ENCODE measurements at regions not wholly inside any gene's neighbourhood (a gene's known extent, or its start where the extent isn't known, plus 50 kb on each side); places are given as distances from the start of the nearest gene placed in this dataset.
"Not testable (repeated sequence)": the region's sequence is repeated elsewhere in the genome, so short reads cannot be mapped to it uniquely, and the experiment has no call there.

- in situ Hi-C loops (cut with HindIII; ENCODE audit: low pct_unique_long_range_greater_than_20kb, low sequenced_read_pairs) = no loop called here
- peak; percentile 18 to 75 for DNase-seq (ENCODE audit: low read depth in 1 of 2, low spot score in 1 of 2)
- TF ChIP-seq JUND (IDR thresholded peaks at IDR 0.05; ENCODE audit: low read depth) = no peak
Observed at GRCh38 chr12:60494244-60494643, 898.4 kb downstream of the SLC16A7 start.

DNA sequence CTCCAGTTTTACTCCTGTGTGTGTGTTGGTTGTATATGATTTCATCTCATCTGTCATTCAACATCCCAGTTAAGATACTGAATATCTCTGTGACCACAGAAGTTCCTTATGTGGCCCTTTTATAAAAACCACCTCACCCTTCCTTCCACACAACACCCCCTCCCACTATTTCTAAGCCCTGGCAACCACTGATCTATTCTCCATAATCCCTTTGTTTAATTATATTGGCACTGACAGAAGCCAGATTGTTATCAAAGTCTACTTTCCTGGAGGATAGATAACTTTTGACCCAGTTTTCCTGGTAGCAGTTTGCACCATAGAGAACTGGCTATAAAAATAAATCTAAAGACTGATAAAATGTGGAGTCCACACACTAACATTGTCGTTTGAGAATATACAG is 902.8 kb downstream of the SLC16A7 start:
- in situ Hi-C loops (cut with HindIII; ENCODE audit: low pct_unique_long_range_greater_than_20kb, low sequenced_read_pairs) = no loop called here
- TF ChIP-seq JUND (IDR thresholded peaks at IDR 0.05; ENCODE audit: low read depth) = no peak
- no peak for DNase-seq (ENCODE audit: low read depth in 1 of 2, low spot score in 1 of 2)

- DNase-seq (ENCODE audit: low read depth in 1 of 2, low spot score in 1 of 2) = peak in 1 of 2 experiments; percentile 12
- in situ Hi-C loops (cut with HindIII; ENCODE audit: low pct_unique_long_range_greater_than_20kb, low sequenced_read_pairs) = no loop called here
- no peak for TF ChIP-seq JUND (IDR thresholded peaks at IDR 0.05; ENCODE audit: low read depth)
Observed at GRCh38 chr12:60501124-60501729, 905.4 kb downstream of the SLC16A7 start.

DNA sequence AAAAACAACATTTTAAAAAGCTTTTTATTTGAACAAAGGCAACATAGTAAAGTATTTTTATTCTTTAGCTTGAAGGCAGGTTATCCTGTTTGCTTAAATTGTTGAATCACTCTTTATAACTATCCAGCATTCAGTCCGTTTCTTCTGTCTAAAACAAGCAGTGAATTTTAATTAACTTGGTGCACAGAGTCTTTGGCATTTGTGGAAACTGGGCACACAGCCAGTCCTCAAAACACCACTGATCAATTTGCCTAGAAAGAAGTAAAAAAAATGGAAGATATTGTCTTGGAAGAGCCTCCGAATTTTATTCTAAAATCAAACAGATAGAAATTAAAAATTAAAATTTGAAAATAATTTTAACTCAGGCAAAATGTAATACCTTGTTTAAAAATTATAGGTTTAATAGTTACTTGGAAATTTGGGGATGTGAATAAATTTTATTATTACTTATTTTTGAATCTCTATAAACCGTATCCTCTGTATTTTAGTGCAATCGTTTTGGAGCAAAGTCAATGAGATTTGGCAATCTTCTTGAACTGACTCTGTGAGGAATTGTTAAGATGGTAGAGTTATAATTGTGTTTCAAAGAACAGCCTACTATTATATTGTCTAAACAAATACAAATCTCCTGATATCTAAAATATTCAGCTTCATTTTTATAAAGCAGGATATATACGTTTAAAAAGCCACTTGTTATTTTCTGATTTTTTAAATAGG is 927.0 kb downstream of the SLC16A7 start:
- TF ChIP-seq JUND (IDR thresholded peaks at IDR 0.05; ENCODE audit: low read depth) = no peak
- no peak for DNase-seq (ENCODE audit: low read depth in 1 of 2, low spot score in 1 of 2)
- in situ Hi-C loops (cut with HindIII; ENCODE audit: low pct_unique_long_range_greater_than_20kb, low sequenced_read_pairs) = no loop called here

- in situ Hi-C loops (cut with HindIII; ENCODE audit: low pct_unique_long_range_greater_than_20kb, low sequenced_read_pairs) = no loop called here
- no peak for DNase-seq (ENCODE audit: low read depth in 1 of 2, low spot score in 1 of 2)
- no peak for TF ChIP-seq JUND (IDR thresholded peaks at IDR 0.05; ENCODE audit: low read depth)
Observed at GRCh38 chr12:60529261-60529660, 933.4 kb downstream of the SLC16A7 start.

GRCh38 chr12:60529723-60530122 is 933.9 kb downstream of the SLC16A7 start:
- in situ Hi-C loops (cut with HindIII; ENCODE audit: low pct_unique_long_range_greater_than_20kb, low sequenced_read_pairs) = no loop called here
- TF ChIP-seq JUND (IDR thresholded peaks at IDR 0.05; ENCODE audit: low read depth) = no peak
- DNase-seq (ENCODE audit: low read depth in 1 of 2, low spot score in 1 of 2) = no peak

DNA sequence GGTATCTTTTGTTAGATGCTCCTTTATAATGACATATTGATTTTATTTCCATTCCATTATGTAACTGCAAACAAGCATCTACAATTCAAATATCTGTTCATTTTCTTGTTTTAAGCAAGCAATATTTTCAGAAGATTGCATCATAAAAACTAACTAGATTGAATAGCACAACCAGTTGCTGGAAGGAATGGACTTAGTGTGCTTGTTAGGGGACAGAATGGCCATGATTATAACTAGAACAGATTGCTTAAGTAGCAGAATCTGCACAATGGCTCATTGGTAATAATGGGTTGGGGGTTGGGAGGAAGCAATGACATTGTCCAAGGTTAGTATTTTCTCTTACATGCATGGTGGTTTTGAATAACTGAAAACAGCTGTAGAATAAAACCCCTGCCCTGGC is 939.5 kb downstream of the SLC16A7 start:
- no peak for TF ChIP-seq JUND (IDR thresholded peaks at IDR 0.05; ENCODE audit: low read depth)
- in situ Hi-C loops (cut with HindIII; ENCODE audit: low pct_unique_long_range_greater_than_20kb, low sequenced_read_pairs) = no loop called here
- DNase-seq (ENCODE audit: low read depth in 1 of 2, low spot score in 1 of 2) = peak in 1 of 2 experiments; percentile 13

DNA sequence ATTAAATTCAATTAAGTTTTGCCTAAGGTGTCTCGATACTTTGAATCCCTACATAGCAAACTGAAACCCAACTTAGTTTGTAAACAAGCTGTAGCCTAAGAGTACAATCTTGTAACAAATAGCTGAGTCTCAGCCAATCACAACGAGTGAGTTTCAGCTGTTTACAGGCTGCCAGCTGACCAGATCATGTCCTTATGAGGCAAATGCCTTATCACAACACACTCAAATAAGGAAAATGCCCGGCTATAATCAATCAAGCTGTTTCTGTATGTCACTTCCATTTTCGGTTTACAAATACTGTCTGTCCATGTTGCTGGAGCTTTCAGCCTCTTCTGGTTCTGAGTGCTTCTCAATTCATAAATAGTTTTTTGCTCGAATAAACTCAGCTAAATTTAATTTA is 943.8 kb downstream of the SLC16A7 start:
- in situ Hi-C loops (cut with HindIII; ENCODE audit: low pct_unique_long_range_greater_than_20kb, low sequenced_read_pairs) = no loop called here
- no peak for TF ChIP-seq JUND (IDR thresholded peaks at IDR 0.05; ENCODE audit: low read depth)
- DNase-seq (ENCODE audit: low read depth in 1 of 2, low spot score in 1 of 2) = no peak

GRCh38 chr12:60568914-60569313 is 973.1 kb downstream of the SLC16A7 start:
- in situ Hi-C loops (cut with HindIII; ENCODE audit: low pct_unique_long_range_greater_than_20kb, low sequenced_read_pairs) = no loop called here
- no peak for DNase-seq (ENCODE audit: low read depth in 1 of 2, low spot score in 1 of 2)
- TF ChIP-seq JUND (IDR thresholded peaks at IDR 0.05; ENCODE audit: low read depth) = no peak

- TF ChIP-seq JUND (IDR thresholded peaks at IDR 0.05; ENCODE audit: low read depth) = no peak
- in situ Hi-C loops (cut with HindIII; ENCODE audit: low pct_unique_long_range_greater_than_20kb, low sequenced_read_pairs) = no loop called here
- no peak for DNase-seq (ENCODE audit: low read depth in 1 of 2, low spot score in 1 of 2)
Observed at GRCh38 chr12:60577607-60578006, 981.8 kb downstream of the SLC16A7 start.

DNA sequence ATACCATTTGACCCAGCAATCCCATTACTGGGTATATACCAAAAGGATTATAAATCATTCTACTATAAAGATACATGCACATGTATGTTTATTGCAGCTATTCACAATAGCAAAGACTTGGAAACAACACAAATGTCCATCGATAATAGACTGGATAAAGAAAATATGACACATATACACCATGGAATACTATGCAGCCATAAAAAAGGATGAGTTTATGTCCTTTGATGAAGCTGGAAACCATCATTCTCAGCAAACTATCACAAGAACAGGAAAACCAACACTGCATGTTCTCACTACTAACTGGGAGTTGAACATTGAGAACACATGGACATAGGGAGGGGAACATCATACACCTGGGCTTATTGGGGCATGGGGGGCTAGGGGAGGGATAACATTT is 991.8 kb downstream of the SLC16A7 start:
- DNase-seq (ENCODE audit: low read depth in 1 of 2, low spot score in 1 of 2); in situ Hi-C loops (cut with HindIII; ENCODE audit: low pct_unique_long_range_greater_than_20kb, low sequenced_read_pairs): not testable (repeated sequence)

DNA sequence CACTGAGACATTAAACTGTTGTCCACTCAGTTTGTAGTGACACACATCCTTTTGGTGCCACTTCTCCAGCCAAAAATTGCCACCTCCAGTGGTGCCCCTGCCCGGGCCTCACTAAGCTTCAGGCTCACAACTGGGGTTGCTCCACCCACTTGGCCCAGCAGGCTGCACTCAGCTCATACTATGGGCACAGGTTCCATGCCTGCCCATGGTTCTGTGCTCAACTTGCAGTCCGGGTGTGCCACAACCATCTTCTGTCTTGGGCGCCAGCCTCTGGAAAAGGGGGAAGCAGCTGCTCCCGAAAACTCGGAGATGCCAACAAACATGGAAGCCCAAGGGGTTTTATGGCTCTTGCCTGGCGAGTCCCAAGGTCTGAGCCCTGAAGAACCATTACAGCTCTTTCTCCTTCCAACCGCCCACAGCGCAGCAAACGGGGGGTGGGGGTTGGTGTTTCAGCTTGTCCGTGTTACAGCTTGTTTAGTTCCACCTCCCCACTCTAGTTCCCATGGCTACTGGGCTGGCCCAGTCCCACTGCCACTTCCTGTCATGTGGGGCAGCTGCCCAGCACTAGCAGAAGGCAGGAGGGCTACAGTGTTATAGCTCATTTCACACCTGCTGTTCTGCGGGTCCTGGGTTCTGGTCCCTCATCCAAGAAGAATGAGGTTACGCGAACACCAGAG is 998.3 kb downstream of the SLC16A7 start:
- no peak for DNase-seq (ENCODE audit: low read depth in 1 of 2, low spot score in 1 of 2)
- TF ChIP-seq JUND (IDR thresholded peaks at IDR 0.05; ENCODE audit: low read depth) = no peak
- in situ Hi-C loops (cut with HindIII; ENCODE audit: low pct_unique_long_range_greater_than_20kb, low sequenced_read_pairs) = no loop called here

DNA sequence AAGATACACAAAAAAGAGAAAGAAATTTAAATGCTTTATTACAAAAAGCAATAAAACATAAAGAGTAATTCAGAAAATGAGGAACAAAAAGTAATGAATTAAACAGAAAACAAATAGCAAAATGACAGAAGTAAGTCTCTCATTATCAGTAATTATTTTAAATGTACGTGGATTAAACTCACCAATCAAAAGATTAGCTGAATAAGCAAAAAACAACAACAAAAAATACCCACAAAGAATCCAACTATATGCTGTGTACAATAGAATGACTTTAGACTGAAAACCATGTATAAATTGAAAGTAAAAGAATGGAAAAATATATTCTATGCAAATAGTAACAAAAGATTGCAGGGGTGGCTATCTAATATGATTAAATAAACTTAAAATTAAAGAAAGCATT is 1006.8 kb downstream of the SLC16A7 start:
- no peak for TF ChIP-seq JUND (IDR thresholded peaks at IDR 0.05; ENCODE audit: low read depth)
- DNase-seq (ENCODE audit: low read depth in 1 of 2, low spot score in 1 of 2) = no peak

GRCh38 chr12:60603475-60603874 is 1007.6 kb downstream of the SLC16A7 start:
- DNase-seq (ENCODE audit: low read depth in 1 of 2, low spot score in 1 of 2) = peak in 1 of 2 experiments; percentile 25

More for the DNA sequence above, 1006.8 kb downstream of the SLC16A7 start:
- in situ Hi-C loops (cut with HindIII; ENCODE audit: low pct_unique_long_range_greater_than_20kb, low sequenced_read_pairs) = no loop called here

More at GRCh38 chr12:60603475-60603874, 1007.6 kb downstream of the SLC16A7 start:
- in situ Hi-C loops (cut with HindIII; ENCODE audit: low pct_unique_long_range_greater_than_20kb, low sequenced_read_pairs) = not testable (repeated sequence)
